ENCODE measurements at regions not wholly inside any gene's neighbourhood (a gene's known extent, or its start where the extent isn't known, plus 50 kb on each side); places are given as distances from the start of the nearest gene placed in this dataset.

GRCh38 chr2:48817355-48817754 is 61.8 kb upstream of the LHCGR start:
- Mint-ChIP-seq H3K27ac (no peak overlapping the region), H3K27me3 (ENCODE audit: low read depth in 3 of 3) (peaks cover 0 to 2% (median 0%) of the 10 kb centered on the region in 3 donors), H3K36me3 (no peaks in the 10 kb centered on the region), H3K4me3 (no peak overlapping the region), H3K4me1 (no peaks in the 10 kb centered on the region), H3K9me3 (peaks cover 0 to 3% (median 0%) of the 10 kb centered on the region in 7 donors)
- Histone ChIP-seq H3K4me2 (replicated peaks; ENCODE audit: extremely low read depth, low read length, poor library complexity, severe bottlenecking) (no peak overlapping the region), H3K9me3 (replicated peaks in 1 of 2; ENCODE audit: control insufficient read depth in 1 of 2, insufficient read depth in 1 of 2, low read length in 2 of 2) (no peaks in the 10 kb centered on the region), H3K9ac (ENCODE audit: insufficient read depth, low read length, poor library complexity, severe bottlenecking) (no peak overlapping the region), H3K4me3 (replicated peaks in 1 of 3; ENCODE audit: low read depth in 2 of 3, low read length in 3 of 3) (no peak overlapping the region), H3K79me2 (ENCODE audit: insufficient read depth, low read length) (no peaks in the 10 kb centered on the region), H3K36me3 (replicated peaks in 1 of 2; ENCODE audit: control insufficient read depth in 1 of 2, insufficient read depth in 2 of 2, low read length in 2 of 2) (no peaks in the 10 kb centered on the region), H3K4me1 (ENCODE audit: control insufficient read depth in 1 of 2, insufficient read depth in 2 of 2, low read length in 2 of 2) (no peaks in the 10 kb centered on the region), H2AFZ (ENCODE audit: insufficient read depth, low read depth, low read length, poor library complexity, severe bottlenecking) (no peak overlapping the region), H3K27me3 (ENCODE audit: control insufficient read depth in 2 of 2, insufficient read depth in 2 of 2, low read length in 2 of 2) (no peaks in the 10 kb centered on the region), H3K27ac (ENCODE audit: low read depth in 1 of 2, low read length in 2 of 2) (no peak overlapping the region), H4K20me1 (ENCODE audit: insufficient read depth, low read length) (no peaks in the 10 kb centered on the region)
- intact Hi-C loops (cut with micrococcal nuclease) = no loop called here
- no CpG with 5 or more reads among the region's 1 CpG for WGBS (ENCODE audit: insufficient coverage)
- TF ChIP-seq CTCF (IDR thresholded peaks at IDR 0.05) = no peak
- DNase-seq = no peak

- Histone ChIP-seq H3K27ac (ENCODE audit: low read depth in 1 of 2, low read length in 2 of 2) (no peak overlapping the region), H4K20me1 (ENCODE audit: insufficient read depth, low read length) (no peaks in the 10 kb centered on the region), H2AFZ (ENCODE audit: insufficient read depth, low read depth, low read length, poor library complexity, severe bottlenecking) (no peak overlapping the region), H3K4me2 (replicated peaks; ENCODE audit: extremely low read depth, low read length, poor library complexity, severe bottlenecking) (no peak overlapping the region), H3K9ac (ENCODE audit: insufficient read depth, low read length, poor library complexity, severe bottlenecking) (no peak overlapping the region), H3K4me3 (replicated peaks in 1 of 3; ENCODE audit: low read depth in 2 of 3, low read length in 3 of 3) (no peak overlapping the region), H3K4me1 (ENCODE audit: control insufficient read depth in 1 of 2, insufficient read depth in 2 of 2, low read length in 2 of 2) (no peaks in the 10 kb centered on the region), H3K79me2 (ENCODE audit: insufficient read depth, low read length) (no peaks in the 10 kb centered on the region), H3K27me3 (ENCODE audit: control insufficient read depth in 2 of 2, insufficient read depth in 2 of 2, low read length in 2 of 2) (no peaks in the 10 kb centered on the region), H3K9me3 (replicated peaks in 1 of 2; ENCODE audit: control insufficient read depth in 1 of 2, insufficient read depth in 1 of 2, low read length in 2 of 2) (no peaks in the 10 kb centered on the region), H3K36me3 (replicated peaks in 1 of 2; ENCODE audit: control insufficient read depth in 1 of 2, insufficient read depth in 2 of 2, low read length in 2 of 2) (no peaks in the 10 kb centered on the region)
- Mint-ChIP-seq H3K9me3 (peaks cover 0 to 8% (median 0%) of the 10 kb centered on the region in 7 donors), H3K4me3 (no peak overlapping the region), H3K4me1 (no peaks in the 10 kb centered on the region), H3K27me3 (ENCODE audit: low read depth in 3 of 3) (peaks cover 0 to 2% (median 2%) of the 10 kb centered on the region in 3 donors), H3K27ac (no peak overlapping the region), H3K36me3 (no peaks in the 10 kb centered on the region)
- no peak for TF ChIP-seq CTCF (IDR thresholded peaks at IDR 0.05)
- no peak for DNase-seq
- intact Hi-C loops (cut with micrococcal nuclease) = no loop called here
- no CpG with 5 or more reads among the region's 1 CpG for WGBS (ENCODE audit: insufficient coverage)
Observed at GRCh38 chr2:48812416-48812815, 56.9 kb upstream of the LHCGR start.

All from CD14-positive monocyte (primary cell).